Keratinocyte (primary cell): ENCODE measurements at regions not wholly inside any gene's neighbourhood (a gene's known extent, or its start where the extent isn't known, plus 50 kb on each side); places are given as distances from the start of the nearest gene placed in this dataset.

Experiments
- DNase-seq: peaks from one replicate; pipeline ENCODE4 v3.0.0-alpha.2; 2011; ENCODE audit warnings: low read depth, missing footprints, low spot score
- FAIRE-seq: peaks from 2 replicates; lab custom pipeline; 2011; peaks lifted over from hg19 to GRCh38; lab: Jason Lieb, UNC
- H2AFZ ChIP-seq: 2 replicates; pipeline ENCODE4 v1.6.0; 2012; ENCODE audit warnings: low read length, control low read depth, inconsistent platforms; ENCODE audit not compliant: control insufficient read depth
- H3K27ac ChIP-seq: 2 replicates; pipeline ENCODE4 v1.5.1; 2011; ENCODE audit warnings: low read length; ENCODE audit not compliant: control insufficient read depth, insufficient read depth
- H3K27me3 ChIP-seq: 3 replicates; pipeline ENCODE4 v1.6.0; 2011; ENCODE audit warnings: low read length; ENCODE audit not compliant: control insufficient read depth, insufficient read depth; ENCODE audit errors: extremely low read depth
- H3K36me3 ChIP-seq, 2 experiments: 2 replicates in 1 of 2; 3 replicates in 1 of 2; pipeline ENCODE4 v1.5.1; 2011; ENCODE audit warnings: low read length in 2 of 2, mild to moderate bottlenecking in 1 of 2; ENCODE audit not compliant: control insufficient read depth in 2 of 2, insufficient read depth in 2 of 2; ENCODE audit errors: extremely low read depth in 1 of 2
- H3K4me1 ChIP-seq: 3 replicates; pipeline ENCODE4 v1.5.1; 2011; ENCODE audit warnings: low read length; ENCODE audit not compliant: control insufficient read depth, insufficient read depth; ENCODE audit errors: extremely low read depth
- H3K4me2 ChIP-seq: 3 replicates; pipeline ENCODE4 v1.6.0; 2011; ENCODE audit warnings: low read depth, low read length; ENCODE audit not compliant: control insufficient read depth, insufficient read depth; ENCODE audit errors: extremely low read depth
- H3K4me3 ChIP-seq, 3 experiments: fragments of 200-600 bp in 1 of 3; sonication (generic) in 1 of 3; 2 replicates in 2 of 3; 3 replicates in 1 of 3; pipeline ENCODE4 v1.5.1; 2011 to 2016; ENCODE audit warnings: low read length in 3 of 3, mild to moderate bottlenecking in 3 of 3, control low read depth in 2 of 3, inconsistent platforms in 1 of 3, low read depth in 1 of 3, mixed read lengths in 1 of 3, mixed run types in 1 of 3, moderate library complexity in 1 of 3; ENCODE audit not compliant: control insufficient read depth in 2 of 3, insufficient read depth in 2 of 3; ENCODE audit errors: extremely low read depth in 1 of 3
- H3K79me2 ChIP-seq: 2 replicates; pipeline ENCODE4 v1.6.0; 2012; ENCODE audit warnings: low read length; ENCODE audit not compliant: control insufficient read depth, insufficient read depth
- H3K9ac ChIP-seq: 3 replicates; pipeline ENCODE4 v1.6.0; 2011; ENCODE audit warnings: low read length; ENCODE audit not compliant: control insufficient read depth, insufficient read depth; ENCODE audit errors: extremely low read depth
- H3K9me1 ChIP-seq: 3 replicates; pipeline ENCODE4 v1.6.0; 2011; ENCODE audit warnings: low read length; ENCODE audit not compliant: control insufficient read depth, insufficient read depth; ENCODE audit errors: extremely low read depth
- H3K9me3 ChIP-seq: 2 replicates; pipeline ENCODE4 v1.5.1; 2012; ENCODE audit warnings: low read depth, low read length; ENCODE audit not compliant: control insufficient read depth
- H4K20me1 ChIP-seq: 3 replicates; pipeline ENCODE4 v1.6.0; 2011; ENCODE audit warnings: low read length; ENCODE audit not compliant: control insufficient read depth, insufficient read depth; ENCODE audit errors: extremely low read depth
- CTCF ChIP-seq, 3 experiments: IDR thresholded peaks in 1 of 3; conservative IDR thresholded peaks in 1 of 3; optimal IDR thresholded peaks in 1 of 3; 2 replicates in 2 of 3; 3 replicates in 1 of 3; pipeline versions ENCODE3 to v1.5.1; 2011; ENCODE audit warnings: low read length in 3 of 3, mild to moderate bottlenecking in 3 of 3, moderate library complexity in 2 of 3, control low read depth in 1 of 3, inconsistent platforms in 1 of 3; ENCODE audit not compliant: insufficient read depth in 2 of 3; ENCODE audit errors: extremely low read depth in 1 of 3
- EZH2 ChIP-seq: IDR thresholded peaks from one replicate; pipeline ENCODE4 v1.6.1; 2012; ENCODE audit warnings: inconsistent platforms, mild to moderate bottlenecking, low read length, moderate library complexity
- dilution Hi-C: fragments of 300-500 bp; cut with MboI; formaldehyde crosslinking; loops from one replicate; pipeline ENCODE4 v1.7.0; 2020; ENCODE audit warnings: low sequenced_read_pairs; ENCODE audit not compliant: extremely low pct_ligation_motif_present

GRCh38 chr2:212945526-212945925, 205.9 kb downstream of the IKZF2 start:
- TF ChIP-seq CTCF (optimal IDR thresholded peaks at IDR 0.05 in 1 of 3, IDR thresholded peaks at IDR 0.05 in 1 of 3, conservative IDR thresholded peaks at IDR 0.05 in 1 of 3; ENCODE audit: extremely low read depth in 1 of 3, insufficient read depth in 2 of 3, low read length in 3 of 3) (no peak), EZH2 (no peak)
- peaks cover 10% of the 10 kb centered on the region for H3K4me1 ChIP-seq
- no peaks in the 10 kb centered on the region for H3K9me1 ChIP-seq
- dilution Hi-C loops: no loop called here
- H3K27ac ChIP-seq: no peak overlapping the region
- H4K20me1 ChIP-seq: no peaks in the 10 kb centered on the region
- no peak overlapping the region for H3K4me3 ChIP-seq
- DNase-seq (no peak), FAIRE-seq (no peak)
- H3K9ac ChIP-seq: no peak overlapping the region
- no peak overlapping the region for H2AFZ ChIP-seq
- H3K4me2 ChIP-seq: no peak overlapping the region
- H3K27me3 ChIP-seq: no peaks in the 10 kb centered on the region
- no peaks in the 10 kb centered on the region for H3K79me2 ChIP-seq
- H3K36me3 ChIP-seq: no peaks in the 10 kb centered on the region
- no peaks in the 10 kb centered on the region for H3K9me3 ChIP-seq

- DNase-seq: no peak
- TF ChIP-seq CTCF (optimal IDR thresholded peaks at IDR 0.05 in 1 of 3, IDR thresholded peaks at IDR 0.05 in 1 of 3, conservative IDR thresholded peaks at IDR 0.05 in 1 of 3; ENCODE audit: extremely low read depth in 1 of 3, insufficient read depth in 2 of 3, low read length in 3 of 3) (no peak), EZH2 (no peak)
- dilution Hi-C loops: no loop called here
- no peak for FAIRE-seq
- Histone ChIP-seq H4K20me1 (no peaks in the 10 kb centered on the region), H3K79me2 (no peaks in the 10 kb centered on the region), H3K36me3 (no peaks in the 10 kb centered on the region), H3K4me2 (no peak overlapping the region), H3K27ac (no peak overlapping the region), H3K9ac (no peak overlapping the region), H3K9me3 (no peaks in the 10 kb centered on the region), H3K4me1 (peaks cover 17% of the 10 kb centered on the region), H2AFZ (no peak overlapping the region), H3K9me1 (no peaks in the 10 kb centered on the region), H3K4me3 (no peak overlapping the region), H3K27me3 (no peaks in the 10 kb centered on the region)
Measured at GRCh38 chr2:212943351-212943750, 208.1 kb downstream of the IKZF2 start.
